ENCODE measurements at regions not wholly inside any gene's neighbourhood (a gene's known extent, or its start where the extent isn't known, plus 50 kb on each side); places are given as distances from the start of the nearest gene placed in this dataset.

- no peak overlapping the region for H3K9ac ChIP-seq (ENCODE audit: insufficient read length)
- no peaks in the 10 kb centered on the region for H3K36me3 ChIP-seq (ENCODE audit: insufficient read depth, low read length)
- TF ChIP-seq FOXP2 (optimal IDR thresholded peaks at IDR 0.05; ENCODE audit: control extremely low read depth, extremely low read length, insufficient read depth) (no peak), POLR2AphosphoS5 (IDR thresholded peaks at IDR 0.05; ENCODE audit: borderline replicate concordance, low read depth, low read length) (no peak), EZH2 (IDR thresholded peaks at IDR 0.05) (no peak)
- no peak for DNase-seq (ENCODE audit: low read depth, low spot score)
- H3K9me3 ChIP-seq (ENCODE audit: low read depth, low read length), result no peaks in the 10 kb centered on the region
- no peak overlapping the region for H3K4me3 ChIP-seq
- H3K27ac ChIP-seq, result no peak overlapping the region
Observed at GRCh38 chr12:116421785-116422538, 137.2 kb upstream of the MAP1LC3B2 start.

- no peaks in the 10 kb centered on the region for H3K36me3 ChIP-seq (ENCODE audit: insufficient read depth, low read length)
- no peak for DNase-seq (ENCODE audit: low read depth, low spot score)
- H3K4me3 ChIP-seq, result no peak overlapping the region
- no peak overlapping the region for H3K27ac ChIP-seq
- H3K9me3 ChIP-seq (ENCODE audit: low read depth, low read length), result no peaks in the 10 kb centered on the region
- no peak overlapping the region for H3K9ac ChIP-seq (ENCODE audit: insufficient read length)
- no peak for TF ChIP-seq POLR2AphosphoS5 (IDR thresholded peaks at IDR 0.05; ENCODE audit: borderline replicate concordance, low read depth, low read length)
- TF ChIP-seq FOXP2 (optimal IDR thresholded peaks at IDR 0.05; ENCODE audit: control extremely low read depth, extremely low read length, insufficient read depth), result no peak
- no peak for TF ChIP-seq EZH2 (IDR thresholded peaks at IDR 0.05)
Observed at GRCh38 chr12:116423094-116423493, 136.1 kb upstream of the MAP1LC3B2 start.

- Histone ChIP-seq H3K27ac (no peak overlapping the region), H3K36me3 (ENCODE audit: insufficient read depth, low read length) (no peaks in the 10 kb centered on the region), H3K9ac (ENCODE audit: insufficient read length) (no peak overlapping the region), H3K4me3 (no peak overlapping the region), H3K9me3 (ENCODE audit: low read depth, low read length) (no peaks in the 10 kb centered on the region)
- TF ChIP-seq FOXP2 (optimal IDR thresholded peaks at IDR 0.05; ENCODE audit: control extremely low read depth, extremely low read length, insufficient read depth) (no peak), EZH2 (IDR thresholded peaks at IDR 0.05) (no peak), POLR2AphosphoS5 (IDR thresholded peaks at IDR 0.05; ENCODE audit: borderline replicate concordance, low read depth, low read length) (no peak)
- DNase-seq (ENCODE audit: low read depth, low spot score), result no peak
Observed at GRCh38 chr12:116425256-116426193, 133.7 kb upstream of the MAP1LC3B2 start.

- Histone ChIP-seq H3K36me3 (ENCODE audit: insufficient read depth, low read length) (no peaks in the 10 kb centered on the region), H3K9me3 (ENCODE audit: low read depth, low read length) (no peaks in the 10 kb centered on the region), H3K27ac (no peak overlapping the region), H3K9ac (ENCODE audit: insufficient read length) (no peak overlapping the region), H3K4me3 (no peak overlapping the region)
- TF ChIP-seq FOXP2 (optimal IDR thresholded peaks at IDR 0.05; ENCODE audit: control extremely low read depth, extremely low read length, insufficient read depth) (no peak), EZH2 (IDR thresholded peaks at IDR 0.05) (no peak), POLR2AphosphoS5 (IDR thresholded peaks at IDR 0.05; ENCODE audit: borderline replicate concordance, low read depth, low read length) (no peak)
- DNase-seq (ENCODE audit: low read depth, low spot score), result no peak
Observed at GRCh38 chr12:116426391-116427136, 132.6 kb upstream of the MAP1LC3B2 start.

- H3K9ac ChIP-seq (ENCODE audit: insufficient read length), result no peak overlapping the region
- H3K9me3 ChIP-seq (ENCODE audit: low read depth, low read length), result peaks cover 2% of the 10 kb centered on the region; the same call in 1 of the 2 replicates
- H3K4me3 ChIP-seq, result no peak overlapping the region
- no peaks in the 10 kb centered on the region for H3K36me3 ChIP-seq (ENCODE audit: insufficient read depth, low read length)
- no peak for DNase-seq (ENCODE audit: low read depth, low spot score)
- no peak overlapping the region for H3K27ac ChIP-seq
- TF ChIP-seq EZH2 (IDR thresholded peaks at IDR 0.05) (no peak), POLR2AphosphoS5 (IDR thresholded peaks at IDR 0.05; ENCODE audit: borderline replicate concordance, low read depth, low read length) (no peak), FOXP2 (optimal IDR thresholded peaks at IDR 0.05; ENCODE audit: control extremely low read depth, extremely low read length, insufficient read depth) (no peak)
Observed at GRCh38 chr12:116427200-116427930, 131.8 kb upstream of the MAP1LC3B2 start.

GRCh38 chr12:116429826-116430360 is 129.3 kb upstream of the MAP1LC3B2 start:
- Histone ChIP-seq H3K9me3 (ENCODE audit: low read depth, low read length) (peaks cover 3% of the 10 kb centered on the region; the same call in 1 of the 2 replicates), H3K27ac (peak overlapping the region; percentile 74), H3K9ac (ENCODE audit: insufficient read length) (no peak overlapping the region), H3K36me3 (ENCODE audit: insufficient read depth, low read length) (no peaks in the 10 kb centered on the region), H3K4me3 (peak overlapping the region; percentile 2; the same call in 1 of the 2 replicates)
- no peak for TF ChIP-seq FOXP2 (optimal IDR thresholded peaks at IDR 0.05; ENCODE audit: control extremely low read depth, extremely low read length, insufficient read depth)
- no peak for DNase-seq (ENCODE audit: low read depth, low spot score)

- Histone ChIP-seq H3K27ac (no peak overlapping the region), H3K9me3 (ENCODE audit: low read depth, low read length) (peaks cover 3% of the 10 kb centered on the region; the same call in 1 of the 2 replicates), H3K4me3 (no peak overlapping the region), H3K9ac (ENCODE audit: insufficient read length) (no peak overlapping the region), H3K36me3 (ENCODE audit: insufficient read depth, low read length) (no peaks in the 10 kb centered on the region)
- no peak for TF ChIP-seq EZH2 (IDR thresholded peaks at IDR 0.05)
- no peak for TF ChIP-seq FOXP2 (optimal IDR thresholded peaks at IDR 0.05; ENCODE audit: control extremely low read depth, extremely low read length, insufficient read depth)
- TF ChIP-seq POLR2AphosphoS5 (IDR thresholded peaks at IDR 0.05; ENCODE audit: borderline replicate concordance, low read depth, low read length), result no peak
- no peak for DNase-seq (ENCODE audit: low read depth, low spot score)
Observed at GRCh38 chr12:116430911-116431565, 128.1 kb upstream of the MAP1LC3B2 start.

Measured in SK-N-MC (cell line).